HG02852 (cell line): ENCODE measurements at regions not wholly inside any gene's neighbourhood (a gene's known extent, or its start where the extent isn't known, plus 50 kb on each side); places are given as distances from the start of the nearest gene placed in this dataset.
"Not testable (repeated sequence)": the region's sequence is repeated elsewhere in the genome, so short reads cannot be mapped to it uniquely, and the experiment has no call there.

ENCODE experiments used
- ATAC-seq: cut with Tn5 transposase; IDR thresholded peaks from one replicate; pipeline ENCODE4 v1.9.1; 2021; ENCODE audit warnings: mild to moderate bottlenecking, moderate library complexity; ENCODE audit not compliant: unreplicated experiment

DNA sequence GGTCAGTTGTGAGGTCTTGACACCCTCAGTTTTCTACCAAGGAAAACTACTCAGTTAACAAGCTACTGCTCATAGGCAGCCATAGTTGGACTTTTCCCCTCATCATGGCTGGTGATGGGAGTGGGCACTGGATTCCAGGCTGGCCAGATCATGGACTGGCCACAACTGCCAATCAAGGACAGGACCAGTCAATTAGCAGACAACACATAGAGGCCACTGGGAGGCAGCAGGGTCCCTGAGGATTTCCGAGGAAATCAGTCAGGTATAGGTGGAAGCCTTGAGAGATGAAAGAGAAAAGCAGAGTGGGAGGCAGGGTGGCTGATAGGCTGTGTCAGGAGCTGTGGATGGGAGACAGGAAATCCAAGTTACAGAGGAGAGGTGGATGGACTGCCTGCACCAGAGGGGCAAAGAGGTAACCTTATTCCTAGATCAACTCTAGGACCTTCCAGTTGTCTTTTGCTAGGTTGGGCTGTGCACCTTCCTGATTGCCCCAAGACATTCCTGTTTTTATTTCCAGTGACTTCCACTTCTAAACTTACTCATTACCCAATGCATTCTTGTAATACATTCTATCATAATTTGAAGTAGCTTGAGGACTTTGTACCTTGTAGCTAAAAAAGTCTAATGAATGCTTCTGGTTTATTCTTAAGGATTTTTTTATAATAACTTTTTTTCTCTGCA, 361.8 kb downstream of the KCNRG start:
- no peak for ATAC-seq

DNA sequence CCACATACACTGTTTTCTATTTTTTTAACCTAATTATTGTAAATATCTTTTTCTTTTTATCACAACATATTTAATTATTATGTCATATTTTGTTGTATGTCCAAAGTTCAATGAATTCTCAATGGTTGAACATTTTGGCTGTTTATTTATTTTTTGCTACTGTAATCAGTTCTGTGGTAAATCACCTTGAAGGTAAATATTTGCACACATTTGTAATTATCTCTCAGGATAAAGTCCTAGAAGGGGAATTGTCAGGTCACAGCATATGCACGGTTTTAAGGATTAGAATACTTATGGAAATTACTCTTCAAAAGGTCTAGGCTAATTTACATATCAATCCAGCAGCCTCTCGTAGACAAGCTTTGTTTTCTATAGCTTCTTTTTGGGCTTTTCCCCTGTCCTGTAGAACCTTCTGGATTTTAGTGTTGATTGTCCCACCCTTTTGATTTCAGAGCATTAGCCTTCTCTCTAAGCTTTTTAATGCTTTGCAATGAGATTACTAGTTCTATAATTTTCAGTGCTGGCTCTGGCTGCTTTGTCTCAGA, 362.6 kb downstream of the KCNRG start:
- ATAC-seq = no peak

DNA sequence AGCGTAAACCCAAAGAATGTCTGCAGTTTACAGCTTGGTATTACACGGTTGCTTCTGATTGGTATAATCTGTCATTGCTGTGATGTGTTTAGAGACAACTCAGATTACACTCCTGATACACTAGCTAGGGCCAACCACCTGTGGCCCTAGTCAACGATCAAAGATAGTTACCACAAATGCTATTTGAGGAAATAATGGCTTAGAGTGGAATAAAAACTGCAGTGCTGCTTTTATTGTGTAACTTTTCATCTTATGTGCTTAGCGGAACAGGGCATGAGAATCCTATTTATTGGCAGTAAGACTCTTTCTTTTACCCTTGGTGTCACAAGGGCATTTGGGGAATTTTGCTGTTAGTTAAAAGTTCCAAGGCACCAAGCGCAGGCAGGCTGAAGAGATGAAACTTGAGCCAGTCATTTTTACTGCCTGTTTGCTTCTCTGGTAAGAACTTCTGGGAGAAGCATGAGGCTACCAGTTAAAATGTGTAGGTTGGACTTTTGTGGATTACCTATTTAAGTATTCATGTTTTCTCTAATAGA, 363.3 kb downstream of the KCNRG start:
- no peak for ATAC-seq

DNA sequence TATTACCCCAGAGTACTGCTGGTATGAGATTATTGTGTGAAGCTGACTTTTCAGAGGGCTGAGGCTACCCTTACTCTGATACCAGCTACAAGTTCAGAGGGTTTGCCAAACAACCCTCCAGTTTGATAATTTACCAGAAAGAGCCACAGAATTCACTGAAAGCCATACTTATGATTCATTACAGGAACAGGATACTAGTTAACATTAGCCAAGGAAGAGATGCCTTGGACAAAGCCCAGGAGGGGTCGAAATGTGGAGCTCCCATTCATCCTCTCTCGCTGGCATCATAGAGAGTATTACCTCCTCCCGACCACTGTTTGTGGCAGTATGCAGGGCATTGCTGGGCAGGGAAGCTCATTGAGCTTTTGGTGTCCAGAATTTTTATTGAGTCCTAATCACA, 364.3 kb downstream of the KCNRG start:
- ATAC-seq = no peak

DNA sequence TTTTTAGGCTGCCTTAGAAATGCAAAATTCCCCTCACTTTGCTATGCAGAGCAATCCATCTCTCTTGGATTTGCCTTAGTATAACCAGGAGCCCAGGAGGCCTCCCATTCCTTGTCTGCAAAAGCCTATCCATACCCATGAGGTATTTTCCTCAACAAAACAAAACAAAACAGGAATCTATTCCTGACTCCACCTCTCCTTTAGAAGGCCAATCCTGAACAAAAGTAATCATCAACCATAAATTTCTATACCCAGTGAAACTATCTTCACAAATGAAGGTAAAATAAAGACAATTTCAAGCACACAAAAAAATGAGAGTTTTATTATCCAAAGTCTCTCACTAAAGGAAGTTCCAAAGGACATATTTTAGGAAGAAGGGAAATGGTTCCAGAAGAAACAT, 365.7 kb downstream of the KCNRG start:
- ATAC-seq = no peak

DNA sequence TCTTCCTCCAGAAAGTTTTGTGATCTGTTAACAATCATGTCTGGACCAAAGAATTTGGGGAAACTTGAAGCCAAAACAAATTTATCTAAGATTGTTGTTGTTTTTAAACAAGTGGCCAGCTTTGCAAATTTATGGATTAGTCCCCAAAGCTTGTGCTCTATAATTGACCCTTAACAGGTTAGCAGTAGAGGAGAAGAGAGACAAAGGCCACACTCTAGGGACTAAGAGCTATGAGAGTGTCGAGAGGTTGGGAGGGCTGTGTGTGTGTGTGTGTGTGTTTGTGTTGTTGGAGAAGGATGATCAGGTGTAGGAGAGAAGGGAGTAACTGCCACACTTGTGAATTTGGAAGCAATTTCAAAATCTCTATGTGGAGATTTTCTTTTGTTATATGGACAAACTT, 367.3 kb downstream of the KCNRG start:
- ATAC-seq = no peak

DNA sequence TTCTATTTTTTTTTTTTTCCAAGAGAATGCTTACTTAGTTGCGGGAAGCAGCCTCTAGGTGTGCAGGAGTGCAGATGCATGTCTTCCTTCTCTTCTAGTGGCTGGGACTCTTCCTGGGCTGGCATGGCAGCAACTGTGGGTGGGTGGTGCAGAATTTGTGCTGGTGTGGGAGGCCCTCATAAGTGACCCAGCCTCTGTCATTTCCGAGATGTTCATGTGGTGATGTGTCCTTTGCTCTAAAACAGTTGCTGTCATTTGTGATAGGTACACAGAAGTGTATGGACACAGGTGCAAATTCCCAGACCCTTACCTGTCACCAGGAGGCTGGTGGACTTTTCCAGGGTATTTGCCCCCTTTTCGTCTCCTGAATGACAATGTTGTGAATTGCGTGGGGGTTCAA, 367.7 kb downstream of the KCNRG start:
- no peak for ATAC-seq

DNA sequence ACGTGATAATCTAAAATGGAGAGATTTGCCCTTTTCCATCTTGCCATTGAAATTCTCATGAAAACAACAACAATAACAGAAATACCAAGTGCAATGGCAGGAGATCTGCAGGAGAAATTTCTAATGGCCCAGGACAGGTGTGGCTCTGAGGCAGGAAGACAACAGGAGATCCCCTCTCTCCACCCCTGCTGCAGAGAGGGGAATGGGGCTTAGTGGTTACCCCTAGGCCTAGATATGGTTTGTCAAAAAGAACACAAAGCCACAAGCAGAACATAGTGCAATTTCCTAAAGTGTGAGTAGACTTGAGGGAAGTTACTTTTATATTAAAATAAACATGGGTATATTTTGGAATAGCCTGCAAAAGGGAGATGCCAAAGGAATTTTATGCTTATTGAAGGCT, 369.5 kb downstream of the KCNRG start:
- no peak for ATAC-seq

DNA sequence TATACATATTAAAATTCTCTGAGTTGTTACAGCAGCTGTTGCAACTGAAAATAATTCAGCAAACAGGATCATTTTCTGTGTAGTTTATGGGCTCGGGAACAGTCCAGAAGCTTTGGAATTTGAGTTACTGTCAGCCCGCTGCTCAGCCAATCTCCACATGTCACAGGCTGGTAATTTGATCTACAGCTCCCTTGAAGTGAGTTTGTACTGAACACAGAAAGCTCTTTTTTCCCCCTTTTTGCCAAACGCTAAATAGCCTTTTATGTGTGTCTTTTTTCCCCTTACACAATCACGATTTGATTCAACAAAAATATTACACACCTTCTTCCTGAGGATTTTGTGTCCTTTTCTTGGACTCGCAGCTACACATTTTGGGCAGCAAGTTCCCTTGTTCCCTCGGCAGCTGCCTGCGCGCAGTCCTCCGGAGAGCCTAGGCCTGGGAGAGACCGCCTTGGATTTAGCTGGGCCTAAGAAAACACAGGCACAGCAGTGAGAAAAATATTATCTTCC, 371.4 kb downstream of the KCNRG start:
- no peak for ATAC-seq

DNA sequence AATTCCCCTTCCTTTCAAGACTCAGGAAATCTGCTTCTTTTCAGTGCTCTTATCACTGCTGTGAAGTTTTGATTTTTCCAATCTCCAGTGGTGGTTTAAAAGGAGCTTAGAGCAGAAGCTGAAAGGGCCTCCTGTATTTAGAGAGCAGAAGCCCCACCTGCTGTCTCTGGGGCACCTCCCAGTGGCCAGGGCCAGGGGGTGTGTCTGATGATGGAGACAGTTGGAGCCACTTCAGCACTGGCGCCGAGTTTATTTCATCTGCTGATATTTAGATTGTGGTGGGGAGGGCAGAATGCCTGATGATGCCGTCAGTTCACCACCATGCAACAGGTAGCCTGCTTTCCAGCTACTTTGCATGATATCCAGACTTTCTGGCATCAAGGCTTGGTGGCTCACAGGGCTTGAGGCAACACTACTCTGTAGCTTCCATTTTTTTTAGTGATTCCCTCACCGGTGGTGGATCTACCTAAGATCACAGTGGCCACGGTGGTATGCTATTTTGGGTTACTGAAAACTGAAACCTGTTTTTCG, 371.9 kb downstream of the KCNRG start:
- ATAC-seq = no peak

DNA sequence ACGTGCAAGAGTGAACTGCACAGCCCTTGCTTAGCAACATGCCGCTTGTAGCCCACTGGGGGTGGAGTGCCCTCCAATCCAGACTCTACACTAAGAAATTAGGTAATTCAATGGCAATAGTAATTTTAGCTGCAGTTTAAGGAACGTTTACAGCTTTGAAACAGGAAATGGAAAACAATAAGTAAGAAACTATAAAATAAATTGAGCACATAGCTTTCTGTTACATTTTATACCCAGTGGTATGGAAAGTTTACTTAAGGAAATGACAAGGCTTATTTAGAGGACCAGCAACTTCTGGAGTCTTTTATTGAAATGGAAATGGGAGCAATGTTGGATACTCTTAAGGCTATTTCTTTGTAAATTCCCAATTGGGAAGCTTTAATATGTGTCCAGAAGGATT, 373.2 kb downstream of the KCNRG start:
- no peak for ATAC-seq

DNA sequence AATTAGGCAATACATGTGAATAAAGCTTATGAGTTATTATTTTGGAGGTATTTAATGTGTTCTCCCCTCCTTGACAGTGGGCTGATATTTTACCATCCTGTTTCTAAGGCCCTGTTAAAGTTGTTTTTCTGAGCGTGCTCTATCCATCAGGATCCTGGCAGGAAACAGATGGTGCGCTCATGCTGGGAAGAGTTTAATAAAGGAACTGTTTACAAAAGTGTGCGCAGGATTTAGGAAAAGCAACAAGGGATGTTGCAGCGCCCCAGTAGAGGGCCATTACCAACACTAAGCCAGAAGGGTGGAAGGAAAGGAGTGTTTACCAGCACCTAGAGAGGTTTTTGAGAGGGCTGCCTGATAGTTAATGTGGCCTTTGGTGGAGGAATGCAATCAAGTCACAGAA, 374.5 kb downstream of the KCNRG start:
- no peak for ATAC-seq

DNA sequence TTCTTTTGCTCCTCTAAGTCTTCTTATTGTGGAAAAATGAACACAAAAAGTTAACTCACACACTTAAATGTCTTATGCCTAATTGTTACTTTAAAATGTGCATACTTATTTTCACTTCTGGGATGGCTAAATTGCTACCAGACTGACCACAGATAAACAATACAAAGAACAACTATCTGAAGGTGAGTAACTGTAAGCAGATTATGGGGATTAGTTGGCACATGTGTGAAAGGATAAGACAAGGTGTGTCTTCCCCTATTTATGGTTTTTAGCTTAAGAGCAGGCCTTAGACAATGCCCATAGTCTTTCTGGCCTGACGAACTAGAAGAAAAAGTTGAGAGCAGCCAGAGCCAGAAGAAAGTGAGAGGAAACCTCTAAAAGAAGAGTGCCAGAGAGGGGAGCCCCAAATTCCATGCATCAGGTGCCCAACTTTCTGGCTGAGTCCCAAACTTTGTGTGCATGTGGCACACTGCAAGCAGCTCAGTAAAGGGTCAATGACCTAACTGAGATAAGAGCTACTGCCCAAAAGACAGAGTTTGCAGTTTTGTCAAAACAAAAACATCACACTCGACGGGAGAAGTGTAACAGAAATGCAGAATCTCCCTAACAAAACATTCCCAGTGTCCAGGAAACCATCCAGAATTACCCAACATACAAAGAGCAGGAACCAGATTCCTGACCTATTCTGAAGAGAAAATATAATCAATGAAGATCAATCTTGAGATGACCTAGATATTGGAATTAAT, 375.4 kb downstream of the KCNRG start:
- no peak for ATAC-seq

DNA sequence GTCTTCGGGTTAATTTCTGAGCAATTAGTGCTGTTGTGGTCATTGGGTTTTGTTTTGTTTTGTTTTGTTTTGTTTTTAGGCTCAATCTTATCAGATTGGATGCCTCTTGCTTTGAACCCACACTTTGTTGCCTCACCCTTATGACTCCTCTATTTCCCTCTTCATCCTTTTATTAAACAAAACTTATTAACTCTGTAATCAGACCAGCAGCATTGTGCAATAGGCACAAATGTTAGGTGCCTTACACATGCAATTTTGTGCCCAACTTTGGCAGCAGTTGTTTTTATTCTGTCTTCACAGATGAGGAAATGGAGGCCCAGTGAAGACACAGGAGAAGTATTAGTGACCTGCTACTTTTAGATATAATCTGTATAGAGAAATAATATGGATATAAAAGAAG, 377.7 kb downstream of the KCNRG start:
- no peak for ATAC-seq

DNA sequence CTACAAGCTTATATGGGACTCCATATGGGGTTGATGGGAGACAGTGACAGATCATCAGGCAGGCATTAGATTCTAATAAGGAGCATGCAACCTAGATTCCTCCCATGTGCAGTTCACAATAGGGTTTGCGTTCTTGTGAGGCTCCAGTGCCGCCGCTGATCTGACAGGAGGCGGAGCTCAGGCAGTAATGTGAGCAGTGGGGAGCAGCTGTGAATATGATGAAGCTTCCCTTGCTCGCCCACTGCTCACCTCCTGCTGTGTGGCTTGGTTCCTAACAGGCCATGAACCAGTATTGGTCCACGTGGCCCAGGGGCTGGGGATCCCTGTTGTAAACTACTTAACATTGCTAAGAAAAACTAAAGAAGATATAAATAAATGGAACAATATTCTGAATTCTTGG, 378.4 kb downstream of the KCNRG start:
- no peak for ATAC-seq

DNA sequence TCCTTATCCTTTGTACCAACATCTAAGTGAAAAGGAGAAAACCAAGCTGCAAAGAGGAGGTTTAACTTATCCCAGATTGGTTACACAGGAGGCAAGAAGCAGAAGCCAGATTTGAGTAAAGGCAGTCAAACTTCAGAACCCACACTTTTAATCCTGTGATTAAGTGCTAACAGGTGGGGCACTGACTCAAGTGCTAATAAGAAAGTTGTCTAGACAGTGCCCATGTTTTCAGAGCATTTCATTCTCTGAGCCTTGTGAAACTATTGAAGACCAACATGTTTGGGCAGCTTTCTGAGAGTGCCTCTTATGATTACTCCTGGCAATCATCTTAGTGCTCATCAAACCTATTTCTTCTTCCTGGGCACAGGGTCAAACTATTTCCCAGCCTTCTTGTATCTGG, 380.8 kb downstream of the KCNRG start:
- no peak for ATAC-seq

DNA sequence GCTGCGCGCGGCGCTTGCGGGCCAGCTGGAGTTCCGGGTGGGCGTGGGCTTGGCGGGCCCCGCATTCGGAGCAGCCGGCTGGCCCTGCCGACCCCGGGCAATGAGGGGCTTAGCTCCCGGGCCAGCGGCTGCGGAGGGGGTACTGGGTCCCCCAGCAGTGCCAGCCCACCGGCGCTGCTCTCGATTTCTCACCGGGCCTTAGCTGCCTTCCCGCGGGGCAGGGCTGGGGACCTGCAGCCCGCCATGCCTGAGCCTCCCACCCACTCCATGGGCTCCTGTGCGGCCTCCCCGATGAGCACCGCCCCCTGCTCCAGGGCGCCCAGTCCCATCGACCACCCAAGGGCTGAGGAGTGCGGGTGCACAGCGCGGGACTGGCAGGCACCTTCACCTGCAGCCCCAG, 381.4 kb downstream of the KCNRG start:
- ATAC-seq = not testable (repeated sequence)

DNA sequence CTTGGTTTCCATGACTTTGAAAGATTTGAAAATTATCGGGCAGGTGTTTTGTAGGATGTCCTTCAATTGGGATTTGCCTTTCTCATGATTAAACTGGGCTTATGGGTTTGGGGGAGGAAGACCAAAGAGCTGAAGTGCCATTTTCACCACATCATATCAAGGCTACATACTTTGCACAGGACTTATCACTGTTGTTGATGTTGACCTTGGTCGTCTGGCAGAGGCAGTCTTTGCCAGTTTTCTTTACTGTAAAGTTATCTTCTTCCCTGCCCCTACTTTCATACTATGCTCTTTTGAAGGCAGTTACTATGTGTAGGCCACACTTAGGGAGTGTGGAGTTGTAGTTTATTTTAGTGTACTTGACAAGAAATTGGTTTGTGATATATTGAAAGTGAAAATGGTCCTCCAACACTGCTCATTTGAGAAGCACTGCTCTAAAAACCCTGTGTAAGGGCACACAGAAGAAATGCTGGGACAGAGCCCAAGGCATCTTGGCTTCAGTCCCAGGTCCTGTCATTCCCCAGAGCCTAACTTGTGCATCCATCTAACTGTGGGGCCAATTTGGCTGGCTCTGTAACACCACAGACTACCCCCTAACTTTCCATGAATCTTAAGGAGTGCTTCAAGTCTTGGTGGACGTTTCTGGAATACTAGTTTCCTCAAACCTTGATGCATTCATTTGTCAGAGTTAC, 384.9 kb downstream of the KCNRG start:
- ATAC-seq = no peak

DNA sequence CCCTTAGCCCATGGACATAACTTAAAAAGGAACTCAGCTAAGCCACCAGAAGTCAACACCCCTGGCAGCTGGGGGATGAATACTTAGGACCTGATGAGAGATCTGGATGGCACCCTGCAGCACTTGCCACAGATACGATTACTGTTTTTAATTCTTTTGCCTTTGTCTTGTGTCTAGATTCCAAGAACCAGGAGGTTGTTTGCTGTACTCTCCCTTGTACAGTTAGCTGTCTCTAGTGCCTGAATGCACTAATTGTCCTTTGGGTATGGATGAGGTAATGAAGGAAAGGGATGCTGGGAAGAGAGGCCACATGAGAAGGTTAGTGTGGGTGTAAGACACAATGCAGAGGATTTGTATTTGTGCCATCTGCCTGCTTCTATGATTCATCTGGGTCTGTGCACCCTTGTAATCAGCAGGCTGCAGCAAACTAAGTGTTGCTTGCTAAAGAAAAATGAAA, 385.8 kb downstream of the KCNRG start:
- ATAC-seq = no peak

DNA sequence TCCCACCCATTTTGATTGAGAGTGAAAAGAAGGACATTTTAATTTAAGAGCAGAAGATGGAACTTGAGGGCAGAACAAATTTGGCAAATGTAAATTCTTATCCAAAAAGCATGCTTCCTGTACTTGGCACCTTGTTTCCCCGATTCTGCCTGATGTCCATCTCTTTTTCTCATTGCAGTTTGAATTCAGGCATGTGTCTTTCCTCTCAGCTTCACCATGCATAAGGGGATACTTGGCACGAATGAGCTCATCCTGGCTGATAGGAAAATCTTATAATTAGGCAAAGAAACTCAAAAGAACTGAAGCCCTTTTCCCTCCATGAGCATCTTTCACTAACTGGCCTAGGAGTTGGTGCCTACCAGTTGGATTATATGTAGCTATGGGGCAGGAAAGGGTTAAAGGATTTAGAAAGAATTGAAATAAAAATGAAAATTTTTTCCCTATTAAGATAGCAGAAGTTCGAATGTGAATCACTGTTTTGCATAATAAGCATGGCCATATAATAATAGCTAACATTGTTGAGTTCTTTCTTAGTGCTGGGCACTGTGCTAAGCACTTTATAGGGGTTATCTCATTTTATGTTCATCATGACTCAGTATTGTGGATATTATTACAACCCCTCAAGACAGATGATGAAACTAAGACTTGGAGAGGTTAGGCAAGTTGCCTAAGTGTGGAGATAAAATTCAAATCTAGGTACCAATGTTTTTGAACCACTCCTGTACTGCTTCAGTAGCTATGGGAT, 386.6 kb downstream of the KCNRG start:
- ATAC-seq = no peak
